ENCODE measurements at regions not wholly inside any gene's neighbourhood (a gene's known extent, or its start where the extent isn't known, plus 50 kb on each side); places are given as distances from the start of the nearest gene placed in this dataset.

GRCh38 chr7:106337754-106338153 is 53.0 kb upstream of the NAMPT start:
- TF ChIP-seq EZH2 (IDR thresholded peaks at IDR 0.05; ENCODE audit: borderline replicate concordance, low read length) (no peak), CTCF (IDR thresholded peaks at IDR 0.05; ENCODE audit: low read length) (no peak)
- no peak overlapping the region for H3K27ac ChIP-seq (ENCODE audit: low read depth, low read length, poor library complexity, severe bottlenecking)
- H2AFZ ChIP-seq (ENCODE audit: low read length): no peak overlapping the region
- no peaks in the 10 kb centered on the region; the same call in 1 of the 2 replicates for H3K9me3 ChIP-seq (ENCODE audit: low read length)
- H3K9ac ChIP-seq (ENCODE audit: low read length): no peak overlapping the region
- no peak overlapping the region for H3K4me3 ChIP-seq (ENCODE audit: low read depth, low read length, poor library complexity, severe bottlenecking)
- no peak overlapping the region for H3K4me2 ChIP-seq (ENCODE audit: low read length)
- no peaks in the 10 kb centered on the region for H3K9me2 ChIP-seq (ENCODE audit: low read depth, low read length)
- H3K4me1 ChIP-seq (ENCODE audit: insufficient read depth, low read length, severe bottlenecking): no peaks in the 10 kb centered on the region
- no peaks in the 10 kb centered on the region for H4K20me1 ChIP-seq (ENCODE audit: insufficient read depth, low read length)
- H3F3A ChIP-seq (ENCODE audit: insufficient read depth, low read length): no peaks in the 10 kb centered on the region
- no peaks in the 10 kb centered on the region for H3K79me2 ChIP-seq (ENCODE audit: insufficient read depth, low read length)
- H3K36me3 ChIP-seq (ENCODE audit: insufficient read depth, low read length): no peaks in the 10 kb centered on the region
- no peaks in the 10 kb centered on the region for H3K27me3 ChIP-seq (ENCODE audit: insufficient read depth, low read length)

GRCh38 chr7:106335814-106336213 is 51.0 kb upstream of the NAMPT start:
- Histone ChIP-seq H2AFZ (ENCODE audit: low read length) (no peak overlapping the region), H3F3A (ENCODE audit: insufficient read depth, low read length) (no peaks in the 10 kb centered on the region), H3K9me3 (ENCODE audit: low read length) (no peaks in the 10 kb centered on the region), H3K27ac (ENCODE audit: low read depth, low read length, poor library complexity, severe bottlenecking) (no peak overlapping the region), H3K4me2 (ENCODE audit: low read length) (no peak overlapping the region), H3K9ac (ENCODE audit: low read length) (no peak overlapping the region), H3K36me3 (ENCODE audit: insufficient read depth, low read length) (no peaks in the 10 kb centered on the region), H3K9me2 (ENCODE audit: low read depth, low read length) (no peaks in the 10 kb centered on the region), H4K20me1 (ENCODE audit: insufficient read depth, low read length) (no peaks in the 10 kb centered on the region), H3K27me3 (ENCODE audit: insufficient read depth, low read length) (no peaks in the 10 kb centered on the region), H3K4me1 (ENCODE audit: insufficient read depth, low read length, severe bottlenecking) (no peaks in the 10 kb centered on the region), H3K79me2 (ENCODE audit: insufficient read depth, low read length) (no peaks in the 10 kb centered on the region), H3K4me3 (ENCODE audit: low read depth, low read length, poor library complexity, severe bottlenecking) (no peak overlapping the region)
- TF ChIP-seq CTCF (IDR thresholded peaks at IDR 0.05; ENCODE audit: low read length) (no peak), EZH2 (IDR thresholded peaks at IDR 0.05; ENCODE audit: borderline replicate concordance, low read length) (no peak)
